Stimulated activated CD4-positive, alpha-beta T cell treated with anti-CD3 and anti-CD28 coated beads, TNF-alpha, amount 100 ng/mL, for 48 hours (primary cell): ENCODE measurements at regions not wholly inside any gene's neighbourhood (a gene's known extent, or its start where the extent isn't known, plus 50 kb on each side); places are given as distances from the start of the nearest gene placed in this dataset.
"Not testable (repeated sequence)": the region's sequence is repeated elsewhere in the genome, so short reads cannot be mapped to it uniquely, and the experiment has no call there.

Experiments used
- DNase-seq, 3 donors: peaks; one replicate each; pipeline ENCODE4 v3.0.0-alpha.2; 2020; ENCODE audit warnings: low read depth in 3 of 3

DNA sequence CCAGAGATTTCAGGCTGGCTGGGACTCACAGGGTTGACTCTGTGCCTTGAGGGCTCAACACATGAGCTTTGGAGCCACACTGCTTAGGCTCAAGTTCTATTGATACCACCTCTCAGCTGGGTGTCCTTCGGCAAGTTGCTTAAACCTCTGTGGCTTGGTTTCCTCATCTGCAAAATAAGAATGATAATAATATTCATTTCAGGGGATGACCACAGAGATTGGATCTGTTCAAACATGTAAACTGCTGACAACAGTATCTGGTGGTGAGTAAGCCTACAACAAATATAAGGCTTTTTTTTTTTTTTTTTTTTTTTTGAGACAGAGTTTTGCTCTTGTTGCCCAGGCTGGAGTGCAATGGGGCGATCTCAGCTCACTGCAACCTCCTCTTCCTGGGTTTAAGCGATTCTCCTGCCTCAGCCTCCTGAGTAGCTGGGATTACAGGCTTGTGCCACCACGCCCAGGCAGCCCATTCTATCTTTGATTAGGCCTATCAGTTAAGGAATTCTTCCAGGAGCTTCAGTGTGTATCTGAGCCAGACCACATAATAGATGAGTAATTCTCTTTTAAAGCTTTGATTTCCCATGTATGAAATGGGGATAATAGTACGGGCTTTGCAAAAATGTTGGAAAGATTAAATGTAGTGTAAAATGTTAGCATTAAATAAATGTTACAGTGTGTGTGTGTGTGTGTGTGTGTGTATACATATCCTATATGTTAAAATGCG, 437.6 kb downstream of the PRDM2 start:
- no peak for DNase-seq

DNA sequence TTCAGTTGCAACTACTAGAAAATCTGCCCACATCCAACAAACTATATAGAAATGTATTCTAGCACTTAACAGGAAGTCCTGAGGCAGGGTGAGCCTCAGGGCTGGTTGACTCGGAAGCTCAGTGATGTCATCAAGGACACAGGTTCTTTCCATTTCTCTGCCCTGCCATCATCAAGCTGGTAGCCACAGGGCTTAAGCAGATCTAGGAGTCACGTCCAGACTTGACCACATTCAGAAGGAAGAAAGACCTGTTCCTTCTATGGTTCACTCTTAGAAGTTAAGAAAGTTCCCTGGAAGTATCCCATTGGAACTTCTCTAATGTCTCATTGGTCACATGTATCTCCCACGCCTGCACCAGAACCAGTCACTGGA, 438.1 kb downstream of the PRDM2 start:
- DNase-seq, result no peak

GRCh38 chr1:14138687-14139086, 438.7 kb downstream of the PRDM2 start:
- DNase-seq, result no peak

- no peak for DNase-seq
Measured at GRCh38 chr1:14140831-14141401, 440.9 kb downstream of the PRDM2 start.

- no peak for DNase-seq
Measured at GRCh38 chr1:14141656-14142055, 441.7 kb downstream of the PRDM2 start.

GRCh38 chr1:14142397-14143100, 442.6 kb downstream of the PRDM2 start:
- DNase-seq, result no peak

GRCh38 chr1:14143777-14144176, 443.8 kb downstream of the PRDM2 start:
- no peak for DNase-seq

- DNase-seq, result no peak
Measured at GRCh38 chr1:14148526-14148925, 448.5 kb downstream of the PRDM2 start.

DNA sequence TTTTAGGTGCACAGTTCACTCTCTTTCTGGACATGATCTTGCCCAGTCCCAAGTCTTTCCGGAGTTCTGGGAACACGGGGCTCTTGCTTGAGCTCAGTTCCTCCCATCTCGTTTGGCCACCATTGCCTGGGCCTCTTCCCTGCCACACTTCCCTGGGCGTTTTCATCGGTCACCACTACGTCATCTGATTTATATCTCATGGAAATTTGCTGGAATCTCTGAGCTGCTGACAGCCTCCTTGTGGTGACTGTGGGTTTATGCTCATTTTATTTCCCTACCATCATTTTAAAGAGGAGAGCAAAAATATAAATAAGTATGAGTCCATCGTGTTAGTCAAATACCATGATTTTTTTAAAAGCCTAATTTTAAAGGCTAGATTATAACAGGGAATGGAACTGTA, 449.1 kb upstream of the KAZN start:
- DNase-seq, result no peak

GRCh38 chr1:14156543-14156942, 441.9 kb upstream of the KAZN start:
- no peak for DNase-seq

GRCh38 chr1:14160781-14161180, 437.7 kb upstream of the KAZN start:
- DNase-seq, result no peak

GRCh38 chr1:14163246-14163645, 435.2 kb upstream of the KAZN start:
- DNase-seq, result no peak

DNA sequence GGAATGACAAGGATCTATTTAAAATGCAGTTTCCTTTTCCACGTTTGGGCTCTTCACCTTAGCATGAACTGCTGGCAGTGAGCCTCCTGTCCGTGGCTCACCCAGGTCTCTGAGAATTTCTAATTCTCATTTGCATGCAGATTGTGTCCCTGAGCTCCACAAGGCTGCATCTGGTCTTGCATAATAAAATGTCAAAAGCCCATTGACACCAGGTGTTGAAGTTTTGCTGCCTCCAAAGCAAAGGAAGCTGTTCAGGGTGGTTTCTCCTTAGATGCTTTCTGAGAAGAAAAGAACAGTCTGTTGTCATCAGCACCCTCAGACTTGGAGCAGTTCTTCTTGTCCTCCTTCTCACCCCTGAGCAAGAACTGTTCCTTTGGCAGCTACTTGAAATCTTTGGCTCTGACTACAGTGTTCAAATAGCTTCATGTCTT, 433.1 kb upstream of the KAZN start:
- DNase-seq, result no peak

- no peak for DNase-seq
Measured at GRCh38 chr1:14167884-14168283, 430.6 kb upstream of the KAZN start.

GRCh38 chr1:14168326-14169063, 430.0 kb upstream of the KAZN start:
- DNase-seq, result no peak

DNA sequence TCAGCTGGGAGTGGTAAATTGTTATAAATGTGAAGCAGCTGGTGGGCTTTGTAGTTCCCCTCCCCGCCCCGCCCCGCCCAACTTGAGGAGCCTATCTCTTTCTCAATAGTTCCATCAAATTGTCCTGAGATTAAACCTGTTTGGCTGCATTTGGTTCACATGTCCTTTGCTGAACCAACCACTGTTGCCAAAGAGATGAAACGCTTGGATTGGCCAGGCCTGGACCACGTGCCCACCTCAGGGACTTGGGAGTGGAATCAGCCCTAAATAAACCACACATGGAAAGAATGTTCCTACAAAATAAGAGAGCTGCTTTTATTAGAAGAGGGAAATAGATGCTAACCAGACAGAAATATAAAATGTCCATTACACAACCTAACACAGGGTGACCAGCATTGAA, 424.9 kb upstream of the KAZN start:
- no peak for DNase-seq

DNA sequence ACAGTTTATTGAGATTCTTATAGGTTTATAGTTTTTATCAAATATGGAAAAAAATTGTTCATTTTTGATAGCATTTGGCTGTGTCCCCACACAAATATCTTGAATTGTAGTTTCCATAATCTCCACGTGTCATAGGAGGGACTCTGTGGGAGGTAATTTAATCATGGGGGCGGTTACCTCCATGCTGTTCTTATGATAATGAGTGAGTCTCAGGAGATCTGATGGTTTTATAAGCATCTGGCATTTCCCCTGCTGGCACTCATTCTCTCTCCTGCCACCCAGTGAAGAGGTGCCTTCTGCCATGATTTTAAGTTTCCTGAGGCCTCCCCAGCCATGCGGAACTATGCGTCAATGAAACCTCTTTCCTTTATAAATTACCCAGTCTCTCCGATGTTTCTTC, 420.6 kb upstream of the KAZN start:
- not testable (repeated sequence) for DNase-seq

GRCh38 chr1:14180738-14181137, 417.7 kb upstream of the KAZN start:
- DNase-seq, result no peak

DNA sequence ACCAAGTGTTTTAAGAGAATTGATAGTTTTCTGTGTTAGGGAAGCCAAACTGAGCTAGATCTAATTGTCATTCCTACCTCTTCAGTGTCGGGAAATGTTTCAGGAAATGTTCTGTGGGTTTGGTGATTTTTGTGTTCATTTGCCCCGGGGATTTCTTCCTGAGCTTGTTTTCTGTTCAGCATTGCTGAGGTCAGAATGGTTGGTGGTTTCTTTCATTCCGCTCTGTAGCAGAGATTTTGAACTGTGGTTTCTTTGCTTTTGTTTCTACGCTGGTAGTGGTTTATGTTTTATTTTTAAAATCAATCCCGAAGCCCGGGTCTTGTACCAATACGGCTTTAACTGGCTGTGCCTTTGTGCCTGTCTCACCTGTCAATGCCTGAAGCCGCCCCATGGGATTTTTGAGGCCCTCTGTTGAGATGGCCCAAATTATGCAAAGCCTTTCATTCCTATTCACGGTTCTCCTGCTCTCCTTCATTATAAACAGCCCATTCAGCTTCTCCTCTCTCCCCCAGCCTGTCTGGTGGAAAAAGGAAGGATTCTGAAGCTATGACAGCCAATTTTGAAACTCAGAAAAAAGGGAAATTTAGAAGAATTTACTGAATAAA, 417.2 kb upstream of the KAZN start:
- DNase-seq, result no peak

DNA sequence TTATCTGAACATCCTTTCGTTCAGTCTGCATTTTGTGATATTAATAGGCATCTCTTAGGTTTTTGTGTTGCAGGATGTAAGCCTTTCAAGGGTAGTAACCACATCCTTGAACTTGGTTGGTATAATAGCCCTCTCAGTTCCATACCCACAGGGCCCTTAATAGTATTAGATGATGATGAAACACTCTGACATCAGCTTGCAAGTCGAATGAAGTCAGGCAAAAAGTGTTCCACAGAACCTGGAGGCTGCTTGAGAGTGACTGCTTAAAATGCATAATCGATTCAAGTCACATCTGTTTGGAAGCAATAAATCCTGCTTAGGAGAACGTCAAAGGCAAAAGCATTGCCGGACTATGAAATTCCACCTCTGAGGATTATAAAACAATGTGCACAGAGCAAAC, 415.6 kb upstream of the KAZN start:
- DNase-seq, result no peak

DNA sequence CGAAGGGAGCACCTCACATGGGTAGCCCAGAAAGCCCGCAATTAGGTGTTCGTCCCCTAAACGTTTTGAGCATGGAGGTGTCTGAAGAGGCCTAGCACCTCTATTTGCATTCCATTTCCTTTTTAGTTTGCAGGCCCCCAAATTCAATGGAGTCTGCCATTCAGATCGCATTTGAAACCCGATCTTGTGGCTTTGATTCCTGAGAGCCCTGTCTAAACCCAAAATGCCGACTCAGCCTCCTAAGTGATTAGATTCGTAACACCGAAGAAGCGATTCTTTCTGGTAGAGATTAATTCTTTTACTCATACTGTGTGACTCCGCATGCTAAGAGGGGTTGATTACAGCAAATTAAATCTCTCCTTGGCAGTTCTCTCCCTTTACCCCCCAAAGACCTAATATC, 415.2 kb upstream of the KAZN start:
- DNase-seq, result no peak

DNA sequence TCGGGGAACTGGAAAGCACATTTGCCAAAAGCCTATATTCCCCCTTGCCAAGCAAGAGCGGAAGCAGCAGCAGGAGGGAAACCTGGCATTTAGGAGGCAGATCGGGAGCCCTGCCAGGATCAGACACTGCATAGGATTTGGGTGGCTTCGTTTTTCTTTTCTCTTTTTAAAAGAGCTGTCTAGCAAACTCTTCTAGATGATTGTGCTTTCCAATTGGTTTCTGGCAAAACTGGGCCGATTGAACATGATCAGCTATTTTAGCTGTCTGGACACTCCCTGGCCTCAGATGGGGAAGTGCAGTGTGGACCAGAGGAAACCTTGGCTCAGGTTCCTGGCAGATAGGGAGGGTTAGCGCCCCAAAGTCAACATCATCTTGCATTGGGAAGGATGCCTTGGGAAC, 414.0 kb upstream of the KAZN start:
- DNase-seq, result no peak
